GM21447 (cell line): ENCODE measurements at regions not wholly inside any gene's neighbourhood (a gene's known extent, or its start where the extent isn't known, plus 50 kb on each side); places are given as distances from the start of the nearest gene placed in this dataset.
A peak's percentile ranks its signal among the peaks of the same experiment; 100 is the strongest.
"Not testable (repeated sequence)": the region's sequence is repeated elsewhere in the genome, so short reads cannot be mapped to it uniquely, and the experiment has no call there.

ENCODE experiments used
- ATAC-seq: cut with Tn5 transposase; IDR thresholded peaks from one replicate; pipeline ENCODE4 v1.9.1; 2021; ENCODE audit not compliant: unreplicated experiment

GRCh38 chr10:90018819-90019218 is 317.4 kb downstream of the KIF20B start:
- ATAC-seq: no peak

- no peak for ATAC-seq
These were observed 319.1 kb downstream of the KIF20B start for GRCh38 chr10:90020506-90020905.

DNA sequence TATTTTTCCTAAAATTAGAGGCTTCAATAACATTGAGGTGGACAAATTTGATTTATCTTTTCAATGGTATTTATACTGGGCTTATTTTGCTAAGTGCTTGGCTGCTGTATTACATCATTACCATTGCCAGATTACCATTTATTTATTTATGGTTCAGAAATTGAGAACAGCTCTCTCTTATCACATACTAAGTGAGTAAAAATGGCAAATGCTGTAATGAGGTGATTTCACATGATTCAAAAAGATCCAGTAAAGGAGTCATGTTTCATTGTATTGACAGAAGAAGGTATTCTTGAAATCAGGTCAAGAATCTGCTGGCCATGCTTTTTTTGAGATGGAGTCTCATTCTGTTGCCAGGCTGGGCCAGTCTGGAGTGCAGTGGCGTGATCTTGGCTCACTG is 322.6 kb downstream of the KIF20B start:
- ATAC-seq: no peak

DNA sequence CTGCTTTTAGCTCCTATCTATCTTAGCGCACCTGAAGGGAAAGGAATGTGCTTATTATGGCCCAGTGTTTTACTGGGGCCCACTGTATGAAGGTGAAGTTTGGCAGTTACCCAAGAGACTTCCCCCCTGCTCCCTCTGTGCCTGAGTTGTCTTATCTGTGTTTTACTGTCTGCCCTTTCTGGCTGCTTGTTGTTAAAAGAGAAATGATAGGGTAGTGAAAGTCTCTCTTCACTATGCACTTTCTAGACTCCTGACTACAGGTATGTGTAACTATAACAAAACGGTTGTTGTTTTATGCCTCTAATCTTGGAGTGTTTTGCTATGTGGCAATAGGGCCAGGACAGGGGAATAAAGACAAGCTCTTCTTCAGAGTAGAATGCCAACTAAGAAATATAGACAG is 326.9 kb downstream of the KIF20B start:
- no peak for ATAC-seq

GRCh38 chr10:90031776-90032175 is 330.4 kb downstream of the KIF20B start:
- ATAC-seq: no peak

GRCh38 chr10:90032519-90032918 is 331.1 kb downstream of the KIF20B start:
- no peak for ATAC-seq

DNA sequence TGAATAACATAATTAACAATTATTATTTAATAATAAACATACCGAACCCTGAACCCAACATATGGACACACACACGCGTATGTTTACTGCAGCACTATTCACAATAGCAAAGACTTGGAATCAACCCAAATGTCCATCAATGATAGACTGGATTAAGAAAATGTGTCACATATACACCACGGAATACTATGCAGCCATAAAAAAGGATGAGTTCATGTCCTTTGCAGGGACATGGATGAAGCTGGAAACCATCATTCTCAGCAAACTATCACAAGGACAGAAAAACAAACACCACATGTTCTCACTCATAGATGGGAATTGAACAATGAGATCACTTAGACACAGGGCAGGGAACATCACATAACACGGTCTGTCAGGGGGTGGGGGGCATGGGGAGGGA is 333.5 kb downstream of the KIF20B start:
- ATAC-seq: not testable (repeated sequence)

- no peak for ATAC-seq
These were observed 340.2 kb downstream of the KIF20B start for GRCh38 chr10:90041585-90041984.

DNA sequence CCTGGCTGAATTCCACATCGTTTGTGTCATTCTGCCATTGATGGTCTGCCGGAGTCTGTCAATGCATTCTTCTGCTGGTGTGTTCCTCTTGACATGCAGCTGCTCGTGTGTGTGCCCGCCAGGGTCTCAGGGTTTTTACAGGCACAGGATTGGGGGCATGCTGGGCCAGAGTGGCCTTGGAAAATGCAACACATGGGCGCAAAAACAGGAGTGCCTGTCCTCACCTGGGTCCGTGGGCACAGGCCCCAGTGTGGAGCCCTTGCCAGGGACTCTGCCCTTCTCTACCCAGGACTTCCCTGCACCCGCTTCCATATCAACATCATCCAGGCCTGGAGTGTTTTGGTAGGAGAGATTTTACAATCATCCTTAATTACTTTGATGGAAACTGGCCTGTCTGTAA is 340.7 kb downstream of the KIF20B start:
- no peak for ATAC-seq

GRCh38 chr10:90047243-90047729 is 345.9 kb downstream of the KIF20B start:
- ATAC-seq: peak; percentile 88

- ATAC-seq: no peak
These were observed 349.7 kb downstream of the KIF20B start for GRCh38 chr10:90051053-90051452.

- no peak for ATAC-seq
These were observed 350.1 kb downstream of the KIF20B start for GRCh38 chr10:90051474-90051873.

DNA sequence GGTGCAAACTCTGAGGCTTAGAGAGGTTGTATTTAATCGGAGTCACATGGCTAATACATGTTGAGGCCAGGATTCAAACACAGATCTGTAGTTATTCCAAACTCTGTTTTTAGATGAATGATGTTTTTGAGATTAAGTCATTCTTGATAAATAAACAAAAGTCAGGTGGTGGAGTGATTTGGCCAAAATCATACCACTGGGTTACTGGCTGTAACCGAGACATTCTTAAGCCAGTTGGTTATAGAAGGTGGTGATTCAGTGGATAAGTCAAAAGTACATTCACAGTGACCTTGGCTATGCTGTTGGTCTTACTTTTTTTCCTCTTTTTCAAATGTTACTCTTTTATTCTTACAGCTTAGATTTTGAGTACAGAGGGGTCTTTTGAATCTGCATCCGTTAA is 361.4 kb downstream of the KIF20B start:
- no peak for ATAC-seq

GRCh38 chr10:90064295-90064694 is 362.9 kb downstream of the KIF20B start:
- ATAC-seq: no peak

DNA sequence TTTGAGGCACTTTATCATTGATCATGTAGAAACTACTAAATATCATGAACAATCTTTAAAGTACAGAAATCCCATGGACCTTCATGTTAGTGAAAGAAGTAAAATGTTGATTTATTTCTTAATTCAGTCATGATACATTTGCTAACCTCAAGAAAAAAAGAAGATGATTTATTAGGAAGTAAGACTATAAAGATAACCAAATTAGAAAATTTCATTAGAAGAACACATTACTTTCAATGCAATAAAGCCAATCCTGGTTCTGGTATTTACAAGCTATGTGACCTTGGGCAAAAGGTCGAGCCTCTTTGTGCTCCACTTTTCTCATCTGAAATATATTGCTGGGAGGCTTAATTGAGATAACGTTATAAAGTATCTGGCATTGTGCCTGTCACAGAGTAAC is 365.0 kb downstream of the KIF20B start:
- ATAC-seq: no peak

- no peak for ATAC-seq
These were observed 374.6 kb downstream of the KIF20B start for GRCh38 chr10:90075995-90076394.

GRCh38 chr10:90079819-90080218 is 378.4 kb downstream of the KIF20B start:
- ATAC-seq: no peak

DNA sequence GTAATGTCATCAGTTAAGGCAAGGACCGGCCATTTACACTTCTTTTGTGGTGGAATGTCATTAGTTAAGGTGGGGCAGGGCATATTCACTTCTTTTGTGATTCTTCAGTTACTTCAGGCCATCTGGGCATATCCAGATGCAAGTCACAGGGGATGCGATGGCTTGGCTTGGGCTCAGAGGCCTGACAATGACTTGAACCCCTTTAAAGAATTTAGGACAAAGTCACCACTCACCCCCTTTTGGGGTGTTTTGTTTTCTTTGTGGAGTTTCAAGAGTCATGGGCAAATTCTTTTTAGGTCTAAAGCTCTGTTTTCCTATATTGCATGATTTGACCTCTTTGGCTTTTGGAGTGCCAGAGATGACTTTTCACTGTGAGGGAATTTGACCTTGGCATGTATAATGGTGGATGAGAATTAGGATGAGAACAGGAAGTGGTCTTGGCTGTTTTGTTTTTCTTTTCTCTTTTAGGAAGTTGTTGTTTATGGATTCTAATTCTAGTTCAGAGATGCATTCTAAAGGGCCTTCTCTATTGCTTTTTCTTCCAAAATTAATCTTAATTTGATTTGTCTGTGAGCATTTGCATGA is 385.3 kb downstream of the KIF20B start:
- not testable (repeated sequence) for ATAC-seq

DNA sequence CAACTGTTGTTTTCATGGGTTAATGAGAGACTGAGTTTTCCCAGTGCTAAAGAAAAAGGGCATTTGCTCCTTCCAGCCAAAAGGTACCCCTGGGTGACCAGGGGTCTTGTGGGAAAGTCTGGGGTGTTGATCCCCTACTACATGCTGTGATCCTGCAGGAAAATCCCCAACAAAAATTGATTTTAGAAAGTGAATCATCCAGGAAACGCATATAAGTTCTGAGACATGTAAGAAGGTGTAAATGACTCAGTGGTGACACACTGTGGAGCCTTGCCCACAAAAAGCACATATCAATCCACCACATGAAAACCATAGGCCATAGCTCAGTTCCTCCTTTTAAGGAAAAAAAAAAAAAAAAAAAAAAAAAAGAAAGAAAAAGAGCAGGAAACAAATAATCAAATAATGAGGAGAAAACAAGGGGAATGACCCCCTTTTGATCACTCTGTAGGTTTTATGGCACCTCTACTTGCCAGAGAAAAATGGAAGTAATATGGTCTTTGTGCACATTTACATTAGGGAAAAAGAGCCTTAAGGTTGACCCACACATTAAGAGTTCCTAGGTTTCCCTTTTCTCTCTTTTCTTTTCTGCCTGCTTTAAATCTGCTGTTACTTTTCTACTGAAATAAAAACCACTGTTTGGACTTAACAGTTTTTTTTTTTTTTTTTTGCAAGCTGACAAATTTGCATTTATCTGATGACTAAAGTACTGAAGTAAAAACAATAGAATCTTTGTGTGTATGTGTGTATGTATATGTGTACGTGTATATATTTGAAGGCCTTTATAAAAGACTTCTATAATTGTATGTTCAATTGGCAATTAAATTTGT is 386.0 kb downstream of the KIF20B start:
- peak; percentile 99 for ATAC-seq

- ATAC-seq: no peak
These were observed 386.6 kb downstream of the KIF20B start for GRCh38 chr10:90088024-90088317.

DNA sequence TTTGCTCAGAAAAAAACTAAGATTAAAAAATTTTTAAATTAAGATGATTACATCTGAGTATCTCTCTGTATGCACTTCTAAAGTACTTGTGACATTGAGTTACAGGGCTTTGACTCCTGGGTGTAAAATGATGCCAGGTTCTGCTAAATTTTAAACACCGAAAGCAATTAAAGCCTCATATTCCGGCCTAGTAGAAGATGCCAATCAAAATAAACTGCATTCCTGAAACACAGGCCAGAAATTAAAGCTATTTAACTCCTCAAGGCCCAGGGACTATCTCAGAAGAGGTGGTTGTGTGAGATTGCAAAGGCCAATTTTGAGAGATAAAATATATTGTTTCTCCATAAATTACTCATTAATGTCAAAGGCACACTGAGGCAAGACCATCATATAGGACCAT is 388.3 kb downstream of the KIF20B start:
- no peak for ATAC-seq

GRCh38 chr10:90096196-90096595 is 394.8 kb downstream of the KIF20B start:
- no peak for ATAC-seq

GRCh38 chr10:90107581-90107980 is 406.2 kb downstream of the KIF20B start:
- ATAC-seq: not testable (repeated sequence)
